K562 (cell line): ENCODE measurements at regions not wholly inside any gene's neighbourhood (a gene's known extent, or its start where the extent isn't known, plus 50 kb on each side); places are given as distances from the start of the nearest gene placed in this dataset.

ENCODE experiments used
- ATAC-seq: fragments of 200-7000 bp; cut with Tn5 transposase; 3 replicates; pipeline ENCODE4 v1.9.1; 2020; ENCODE audit warnings: moderate library complexity
- BruUV-seq: library from RNA; stranded (reverse); fragments of 400-500 nt; replicated peaks from 2 replicates; lab custom pipeline; 2021; lab: Mats Ljungman, UMichigan
- CTCF ChIA-PET: fragments of 300-600 bp; formaldehyde crosslinking; extraction: SDS; loops from one replicate; lab custom pipeline; 2021; ENCODE audit warnings: low intra/inter-chr PET ratio; lab: Yijun Ruan, JAX
- POLR2A ChIA-PET: fragments of 300-600, 350-650 bp; sonication (Branson Sonifier 250); formaldehyde crosslinking; extraction: SDS; loops from one replicate; lab custom pipeline; 2021; ENCODE audit warnings: antibody characterized with exemption, inconsistent platforms; lab: Yijun Ruan, JAX
- DNase-seq, 4 experiments: peaks; one replicate each; pipeline versions ENCODE4 v3.0.0 to v3.0.0-alpha.2; 2011 to 2018; ENCODE audit warnings: low spot score in 3 of 4, mixed read lengths in 3 of 4; ENCODE audit errors: extremely low read depth in 1 of 4
- FAIRE-seq: peaks from 2 replicates; lab custom pipeline; 2011; peaks lifted over from hg19 to GRCh38; lab: Jason Lieb, UNC
- H2AFZ ChIP-seq: 2 replicates; pipeline ENCODE4 v1.6.0; 2011; ENCODE audit warnings: low read depth, low read length, control low read depth, inconsistent platforms
- H3K27ac ChIP-seq: fragments of 200-600 bp; 3 replicates; pipeline ENCODE4 v1.8.0; 2011; ENCODE audit warnings: low read depth, mild to moderate bottlenecking, control low read depth, inconsistent platforms, low read length, moderate library complexity, mixed read lengths; ENCODE audit errors: extremely low read depth
- H3K27me3 ChIP-seq, 2 experiments: fragments of 300-600 bp in 1 of 2; 2 replicates in 1 of 2; 3 replicates in 1 of 2; pipeline versions ENCODE4 v1.6.0 to v1.8.0; 2011; ENCODE audit warnings: inconsistent platforms in 2 of 2, low read length in 2 of 2, mild to moderate bottlenecking in 1 of 2, mixed read lengths in 1 of 2, moderate library complexity in 1 of 2; ENCODE audit not compliant: control insufficient read depth in 2 of 2, insufficient read depth in 2 of 2
- H3K36me3 ChIP-seq: fragments of 300-600 bp; 3 replicates; pipeline ENCODE4 v1.8.0; 2011; ENCODE audit warnings: mild to moderate bottlenecking, low read length, inconsistent platforms; ENCODE audit not compliant: control insufficient read depth, insufficient read depth
- H3K4me1 ChIP-seq, 2 experiments: fragments of 200-600 bp in 1 of 2; replicated peaks in 1 of 2; 2 replicates in 1 of 2; 3 replicates in 1 of 2; pipeline versions ENCODE4 v1.5.1 to v1.8.0; 2011; ENCODE audit warnings: inconsistent platforms in 2 of 2, low read length in 2 of 2, mild to moderate bottlenecking in 1 of 2, mixed read lengths in 1 of 2, moderate library complexity in 1 of 2; ENCODE audit not compliant: control insufficient read depth in 2 of 2, insufficient read depth in 2 of 2
- H3K4me2 ChIP-seq: 2 replicates; pipeline ENCODE4 v1.6.1; 2011; ENCODE audit warnings: low read length, control low read depth, inconsistent platforms, mixed read lengths; ENCODE audit not compliant: insufficient read depth
- H3K4me3 ChIP-seq: fragments of 200-600 bp; sonication (generic), shearing (Covaris generic); 2 replicates; pipeline ENCODE4 v1.5.1; 2016; ENCODE audit warnings: control low read depth, inconsistent platforms
- H3K79me2 ChIP-seq: fragments of 200-600 bp; 3 replicates; pipeline ENCODE4 v1.8.0; 2011; ENCODE audit warnings: low read length, inconsistent platforms; ENCODE audit not compliant: control insufficient read depth, insufficient read depth
- H3K9ac ChIP-seq, 2 experiments: 2 replicates each; pipeline versions ENCODE4 v1.6.0 to v1.6.1; 2011; ENCODE audit warnings: low read depth in 2 of 2, low read length in 2 of 2, control low read depth in 1 of 2, inconsistent platforms in 1 of 2, mild to moderate bottlenecking in 1 of 2, mixed read lengths in 1 of 2; ENCODE audit not compliant: insufficient read depth in 1 of 2
- H3K9me1 ChIP-seq: one replicate; pipeline ENCODE4 v1.6.0; 2011; ENCODE audit warnings: inconsistent platforms, mild to moderate bottlenecking, low read length, moderate library complexity; ENCODE audit not compliant: control insufficient read depth, insufficient read depth
- H3K9me3 ChIP-seq: replicated peaks from 2 replicates; pipeline ENCODE4 v1.5.1; 2011; ENCODE audit warnings: low read depth, low read length, inconsistent platforms; ENCODE audit not compliant: control insufficient read depth, insufficient read depth
- H4K20me1 ChIP-seq: replicated peaks from 2 replicates; pipeline ENCODE4 v1.6.1; 2011; ENCODE audit warnings: low read length, inconsistent platforms, mixed read lengths; ENCODE audit not compliant: control insufficient read depth, insufficient read depth
- ATF1 ChIP-seq, 2 experiments: fragments of 450-650 bp in 1 of 2; IDR thresholded peaks; 2 replicates each; pipeline ENCODE4 v1.6.1; 2016; ENCODE audit warnings: missing compliant biosample characterization in 1 of 2, missing genetic modification characterization in 1 of 2
- CEBPG ChIP-seq, 3 experiments: fragments of 200-800 bp in 1 of 3; sonication (Bioruptor generic) in 1 of 3; sonication (generic) in 1 of 3; formaldehyde crosslinking in 1 of 3; IDR thresholded peaks in 2 of 3; conservative IDR thresholded peaks in 1 of 3; 2 replicates each; pipeline versions ENCODE4 v1.6.1 to v1.8.0; 2016 to 2022; ENCODE audit warnings: missing compliant biosample characterization in 2 of 3, missing genetic modification characterization in 2 of 3, mild to moderate bottlenecking in 1 of 3, missing genetic modification reagents in 1 of 3
- CHD2 ChIP-seq: IDR thresholded peaks from 2 replicates; pipeline ENCODE4 v1.6.1; 2011; ENCODE audit warnings: low read depth, low read length
- DIDO1 ChIP-seq: fragments of 450-650 bp; IDR thresholded peaks from 2 replicates; pipeline ENCODE4 v1.6.1; 2016; ENCODE audit warnings: low read depth, missing biosample characterization, missing genetic modification characterization
- FOXP1 ChIP-seq: sonication (generic); formaldehyde crosslinking; IDR thresholded peaks from 2 replicates; pipeline ENCODE4 v1.8.0; 2022; ENCODE audit warnings: mild to moderate bottlenecking, missing genetic modification reagents
- KHSRP ChIP-seq: fragments of 450-650 bp; IDR thresholded peaks from 2 replicates; pipeline ENCODE4 v1.6.1; 2017
- LEF1 ChIP-seq: fragments of 450-650 bp; IDR thresholded peaks from 2 replicates; pipeline ENCODE4 v1.6.1; 2016; ENCODE audit warnings: mild to moderate bottlenecking
- MTA1 ChIP-seq: fragments of 450-650 bp; IDR thresholded peaks from 2 replicates; pipeline ENCODE4 v1.6.1; 2017; ENCODE audit warnings: borderline replicate concordance
- NFIC ChIP-seq: fragments of 450-650 bp; IDR thresholded peaks from 2 replicates; pipeline ENCODE4 v1.6.1; 2017; ENCODE audit warnings: mild to moderate bottlenecking, inconsistent platforms
- NFIX ChIP-seq: fragments of 250-450 bp; sonication (Bioruptor Pico); IDR thresholded peaks from 2 replicates; pipeline ENCODE4 v1.4.0; 2020; ENCODE audit warnings: low read depth, mild to moderate bottlenecking, moderate library complexity
- PRMT5 ChIP-seq: sonication (generic); formaldehyde crosslinking; IDR thresholded peaks from 2 replicates; pipeline ENCODE4 v1.5.0; 2020; ENCODE audit warnings: missing genetic modification reagents
- PRPF4 ChIP-seq: fragments of 200-400 bp; formaldehyde crosslinking; IDR thresholded peaks from one replicate; pipeline ENCODE4 v1.6.1; 2017; ENCODE audit warnings: low read length, low read depth, mild to moderate bottlenecking; ENCODE audit not compliant: insufficient read depth, poor library complexity, severe bottlenecking
- RBM22 ChIP-seq: fragments of 200-400 bp; formaldehyde crosslinking; IDR thresholded peaks from 2 replicates; pipeline ENCODE4 v1.6.1; 2018; ENCODE audit warnings: low read length, low read depth; ENCODE audit not compliant: poor library complexity, severe bottlenecking
- SIRT6 ChIP-seq: IDR thresholded peaks from one replicate; pipeline ENCODE4 v1.6.1; 2012; ENCODE audit warnings: low read depth, mild to moderate bottlenecking, control low read depth, inconsistent platforms, low read length, moderate library complexity
- ZKSCAN8 ChIP-seq: fragments of 200-800 bp; sonication (Bioruptor generic); IDR thresholded peaks from 2 replicates; pipeline ENCODE4 v1.6.1; 2016; ENCODE audit warnings: missing genetic modification characterization, missing compliant biosample characterization
- ZNF512 ChIP-seq: IDR thresholded peaks from 2 replicates; pipeline ENCODE4 v1.6.1; 2016; ENCODE audit warnings: missing genetic modification characterization, missing compliant biosample characterization
- WGBS: fragments of 100-300 bp; shearing (Covaris generic); methylation state at CpG from one replicate; pipeline ENCODE4 v1.1.6; 2016; ENCODE audit warnings: low coverage, mixed read lengths; ENCODE audit not compliant: insufficient coverage; ENCODE audit errors: missing lambda C conversion rate; 5-methylcytosine and 5-hydroxymethylcytosine counted together
- in situ Hi-C: fragments of 300-500 bp; cut with MboI; formaldehyde crosslinking; loops from 4 replicates; pipeline ENCODE4 v1.15.0; 2018; ENCODE audit warnings: inconsistent platforms, mixed read lengths
- intact Hi-C: fragments of 100-400 bp; cut with micrococcal nuclease; formaldehyde crosslinking; loops from 2 replicates; pipeline ENCODE4 v1.14.2; 2022
- TF ChIP-seq, protein P1 (sequence below): fragments of 200-800 bp; sonication (Bioruptor generic); IDR thresholded peaks from 2 replicates; pipeline ENCODE4 v1.6.1; 2016; ENCODE audit warnings: missing genetic modification characterization, missing compliant biosample characterization

DNA sequence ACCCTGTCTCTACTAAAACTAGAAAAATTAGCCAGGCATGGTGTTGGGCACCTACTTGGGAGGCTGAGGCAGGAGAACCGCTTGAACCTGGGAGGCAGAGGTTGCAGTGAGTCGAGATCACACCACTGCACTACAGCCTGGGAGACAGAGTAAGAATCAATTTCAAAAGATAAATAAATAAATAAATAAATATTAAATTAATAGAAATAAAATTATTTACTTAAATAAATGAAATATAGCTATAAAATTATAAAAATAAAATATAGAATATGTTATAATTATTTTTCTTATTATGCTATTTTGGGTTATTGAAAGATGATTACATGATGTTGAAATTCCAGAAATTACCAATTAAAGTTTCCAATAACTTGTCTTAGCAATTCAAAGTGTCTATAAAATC lies 1029.8 kb upstream of the AGA start:
- DNase-seq (no peak), ATAC-seq (no peak), FAIRE-seq (no peak)
- H4K20me1 ChIP-seq, result no peaks in the 10 kb centered on the region
- H3K36me3 ChIP-seq, result no peaks in the 10 kb centered on the region
- H3K4me2 ChIP-seq, result no peak overlapping the region
- no peak overlapping the region for H3K4me3 ChIP-seq
- no peak overlapping the region for H2AFZ ChIP-seq
- CTCF ChIA-PET, result no interaction called here
- WGBS, result 0% methylated on average over 2 of the region's 2 CpGs
- no peak for TF ChIP-seq ZKSCAN8 (CRISPR knock-in tag)
- TF ChIP-seq ATF1 (CRISPR knock-in tag; IDR thresholded peaks at IDR 0.05), result no peak
- TF ChIP-seq ATF1 (tag; IDR thresholded peaks at IDR 0.05), result no peak
- TF ChIP-seq PRPF4, result no peak
- TF ChIP-seq KHSRP, result no peak
- no peak for TF ChIP-seq ZNF512
- TF ChIP-seq SIRT6, result no peak
- no peak for TF ChIP-seq CEBPG (CRISPR knock-in tag; IDR thresholded peaks at IDR 0.05)
- TF ChIP-seq CEBPG (tag; conservative IDR thresholded peaks at IDR 0.05 in 1 of 2, IDR thresholded peaks at IDR 0.05 in 1 of 2), result no peak
- no peak for TF ChIP-seq NFIX (CRISPR knock-in tag)
- no peak for TF ChIP-seq DIDO1
- no peak for TF ChIP-seq FOXP1
- TF ChIP-seq RBM22, result no peak
- no peak for TF ChIP-seq NFIC
- no peak for TF ChIP-seq PRMT5 (CRISPR knock-in tag)
- TF ChIP-seq MTA1, result no peak
- TF ChIP-seq CHD2, result no peak
- TF ChIP-seq, protein P1, sequence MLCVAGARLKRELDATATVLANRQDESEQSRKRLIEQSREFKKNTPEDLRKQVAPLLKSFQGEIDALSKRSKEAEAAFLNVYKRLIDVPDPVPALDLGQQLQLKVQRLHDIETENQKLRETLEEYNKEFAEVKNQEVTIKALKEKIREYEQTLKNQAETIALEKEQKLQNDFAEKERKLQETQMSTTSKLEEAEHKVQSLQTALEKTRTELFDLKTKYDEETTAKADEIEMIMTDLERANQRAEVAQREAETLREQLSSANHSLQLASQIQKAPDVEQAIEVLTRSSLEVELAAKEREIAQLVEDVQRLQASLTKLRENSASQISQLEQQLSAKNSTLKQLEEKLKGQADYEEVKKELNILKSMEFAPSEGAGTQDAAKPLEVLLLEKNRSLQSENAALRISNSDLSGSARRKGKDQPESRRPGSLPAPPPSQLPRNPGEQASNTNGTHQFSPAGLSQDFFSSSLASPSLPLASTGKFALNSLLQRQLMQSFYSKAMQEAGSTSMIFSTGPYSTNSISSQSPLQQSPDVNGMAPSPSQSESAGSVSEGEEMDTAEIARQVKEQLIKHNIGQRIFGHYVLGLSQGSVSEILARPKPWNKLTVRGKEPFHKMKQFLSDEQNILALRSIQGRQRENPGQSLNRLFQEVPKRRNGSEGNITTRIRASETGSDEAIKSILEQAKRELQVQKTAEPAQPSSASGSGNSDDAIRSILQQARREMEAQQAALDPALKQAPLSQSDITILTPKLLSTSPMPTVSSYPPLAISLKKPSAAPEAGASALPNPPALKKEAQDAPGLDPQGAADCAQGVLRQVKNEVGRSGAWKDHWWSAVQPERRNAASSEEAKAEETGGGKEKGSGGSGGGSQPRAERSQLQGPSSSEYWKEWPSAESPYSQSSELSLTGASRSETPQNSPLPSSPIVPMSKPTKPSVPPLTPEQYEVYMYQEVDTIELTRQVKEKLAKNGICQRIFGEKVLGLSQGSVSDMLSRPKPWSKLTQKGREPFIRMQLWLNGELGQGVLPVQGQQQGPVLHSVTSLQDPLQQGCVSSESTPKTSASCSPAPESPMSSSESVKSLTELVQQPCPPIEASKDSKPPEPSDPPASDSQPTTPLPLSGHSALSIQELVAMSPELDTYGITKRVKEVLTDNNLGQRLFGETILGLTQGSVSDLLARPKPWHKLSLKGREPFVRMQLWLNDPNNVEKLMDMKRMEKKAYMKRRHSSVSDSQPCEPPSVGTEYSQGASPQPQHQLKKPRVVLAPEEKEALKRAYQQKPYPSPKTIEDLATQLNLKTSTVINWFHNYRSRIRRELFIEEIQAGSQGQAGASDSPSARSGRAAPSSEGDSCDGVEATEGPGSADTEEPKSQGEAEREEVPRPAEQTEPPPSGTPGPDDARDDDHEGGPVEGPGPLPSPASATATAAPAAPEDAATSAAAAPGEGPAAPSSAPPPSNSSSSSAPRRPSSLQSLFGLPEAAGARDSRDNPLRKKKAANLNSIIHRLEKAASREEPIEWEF, result no peak
- no peak for TF ChIP-seq LEF1
- no peaks in the 10 kb centered on the region for H3K4me1 ChIP-seq
- H3K9me3 ChIP-seq, result no peaks in the 10 kb centered on the region
- POLR2A ChIA-PET, result no interaction called here
- intact Hi-C loops (no loop called here), in situ Hi-C loops (no loop called here)
- BruUV-seq, result no TSS peak
- H3K9ac ChIP-seq, result no peak overlapping the region
- no peaks in the 10 kb centered on the region for H3K27me3 ChIP-seq
- H3K27ac ChIP-seq, result no peak overlapping the region
- H3K79me2 ChIP-seq, result no peaks in the 10 kb centered on the region
- no peaks in the 10 kb centered on the region for H3K9me1 ChIP-seq
